ENCODE measurements at regions not wholly inside any gene's neighbourhood (a gene's known extent, or its start where the extent isn't known, plus 50 kb on each side); places are given as distances from the start of the nearest gene placed in this dataset.

GRCh38 chr13:71096421-71096820 lies 770.6 kb downstream of the DACH1 start:
- no peak for TF ChIP-seq POLR2A (IDR thresholded peaks at IDR 0.05)
- no peak overlapping the region for H3K4me3 ChIP-seq
- H3K27me3 ChIP-seq: no peaks in the 10 kb centered on the region
- 70 to 94% (median 75%) methylated on average over 1 of the region's 1 CpG for WGBS, 4 donors
- H3K27ac ChIP-seq: no peak overlapping the region
- no peak for DNase-seq
- intact Hi-C loops (cut with DNase I): no loop called here
- H3K36me3 ChIP-seq (replicated peaks in 1 of 2): no peaks in the 10 kb centered on the region
- H3K4me1 ChIP-seq (replicated peaks in 1 of 2): no peaks in the 10 kb centered on the region
- no peaks in the 10 kb centered on the region for H3K9me3 ChIP-seq (replicated peaks in 1 of 3)

DNA sequence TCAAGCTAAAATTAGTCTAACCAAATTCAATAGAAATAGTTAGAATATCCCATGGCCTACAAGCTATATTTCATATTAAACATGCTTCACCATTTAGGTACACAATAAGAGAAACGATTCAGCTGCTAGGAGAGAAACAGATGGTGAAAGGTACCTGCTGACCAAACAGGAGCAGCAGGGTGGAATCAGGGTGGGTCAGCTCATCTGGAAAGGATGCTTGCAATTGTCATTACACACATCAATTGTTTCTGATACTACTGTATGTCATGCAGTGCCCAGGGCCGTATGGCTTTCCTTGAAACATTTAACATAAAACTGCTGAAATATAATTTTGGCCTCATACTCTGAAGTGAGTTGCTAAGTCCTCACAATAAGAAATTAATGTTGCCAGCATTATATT lies 776.0 kb downstream of the DACH1 start:
- Histone ChIP-seq H3K27me3 (no peaks in the 10 kb centered on the region), H3K4me1 (replicated peaks in 1 of 2) (no peaks in the 10 kb centered on the region), H3K27ac (no peak overlapping the region), H3K4me3 (no peak overlapping the region), H3K9me3 (replicated peaks in 1 of 3) (no peaks in the 10 kb centered on the region), H3K36me3 (replicated peaks in 1 of 2) (no peaks in the 10 kb centered on the region)
- intact Hi-C loops (cut with DNase I): no loop called here
- DNase-seq: no peak
- no peak for TF ChIP-seq POLR2A (IDR thresholded peaks at IDR 0.05)
- TF ChIP-seq, protein P1, sequence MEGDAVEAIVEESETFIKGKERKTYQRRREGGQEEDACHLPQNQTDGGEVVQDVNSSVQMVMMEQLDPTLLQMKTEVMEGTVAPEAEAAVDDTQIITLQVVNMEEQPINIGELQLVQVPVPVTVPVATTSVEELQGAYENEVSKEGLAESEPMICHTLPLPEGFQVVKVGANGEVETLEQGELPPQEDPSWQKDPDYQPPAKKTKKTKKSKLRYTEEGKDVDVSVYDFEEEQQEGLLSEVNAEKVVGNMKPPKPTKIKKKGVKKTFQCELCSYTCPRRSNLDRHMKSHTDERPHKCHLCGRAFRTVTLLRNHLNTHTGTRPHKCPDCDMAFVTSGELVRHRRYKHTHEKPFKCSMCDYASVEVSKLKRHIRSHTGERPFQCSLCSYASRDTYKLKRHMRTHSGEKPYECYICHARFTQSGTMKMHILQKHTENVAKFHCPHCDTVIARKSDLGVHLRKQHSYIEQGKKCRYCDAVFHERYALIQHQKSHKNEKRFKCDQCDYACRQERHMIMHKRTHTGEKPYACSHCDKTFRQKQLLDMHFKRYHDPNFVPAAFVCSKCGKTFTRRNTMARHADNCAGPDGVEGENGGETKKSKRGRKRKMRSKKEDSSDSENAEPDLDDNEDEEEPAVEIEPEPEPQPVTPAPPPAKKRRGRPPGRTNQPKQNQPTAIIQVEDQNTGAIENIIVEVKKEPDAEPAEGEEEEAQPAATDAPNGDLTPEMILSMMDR (IDR thresholded peaks at IDR 0.05): no peak
- WGBS, 4 donors: 67 to 88% (median 74%) methylated on average over 2 of the region's 2 CpGs

DNA sequence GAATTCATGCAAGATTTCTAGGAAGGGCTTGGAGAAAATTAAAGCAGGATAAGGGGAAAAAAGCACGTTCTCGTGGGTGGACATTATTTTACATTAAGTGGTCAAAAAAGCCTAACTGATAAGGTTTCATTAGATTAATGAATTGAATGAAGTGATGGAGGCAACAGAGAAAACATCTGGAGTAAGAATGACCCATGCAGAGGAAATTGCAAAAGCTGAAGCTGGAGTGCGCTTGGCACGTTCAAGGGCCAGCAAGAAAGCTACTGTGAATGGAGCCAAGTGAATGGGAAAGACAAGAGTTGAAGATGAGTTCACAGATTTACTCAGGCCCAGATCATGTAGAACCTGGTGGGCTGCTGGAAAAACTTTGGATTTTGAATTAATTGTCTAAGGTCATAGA lies 777.9 kb downstream of the DACH1 start:
- Histone ChIP-seq H3K4me1 (replicated peaks in 1 of 2) (no peaks in the 10 kb centered on the region), H3K36me3 (replicated peaks in 1 of 2) (no peaks in the 10 kb centered on the region), H3K9me3 (replicated peaks in 1 of 3) (no peaks in the 10 kb centered on the region), H3K27ac (no peak overlapping the region), H3K27me3 (no peaks in the 10 kb centered on the region), H3K4me3 (no peak overlapping the region)
- DNase-seq: no peak
- intact Hi-C loops (cut with DNase I): no loop called here
- WGBS, 4 donors: 65 to 82% (median 74%) methylated on average over 4 of the region's 4 CpGs
- no peak for TF ChIP-seq POLR2A (IDR thresholded peaks at IDR 0.05)
- TF ChIP-seq, protein P1 (IDR thresholded peaks at IDR 0.05): no peak

GRCh38 chr13:71087432-71087831 lies 779.6 kb downstream of the DACH1 start:
- no peaks in the 10 kb centered on the region for H3K36me3 ChIP-seq (replicated peaks in 1 of 2)
- H3K9me3 ChIP-seq (replicated peaks in 1 of 3): no peaks in the 10 kb centered on the region
- intact Hi-C loops (cut with DNase I): no loop called here
- H3K27me3 ChIP-seq: no peaks in the 10 kb centered on the region
- no peak overlapping the region for H3K27ac ChIP-seq
- DNase-seq: no peak
- TF ChIP-seq, protein P1 (IDR thresholded peaks at IDR 0.05): no peak
- TF ChIP-seq POLR2A (IDR thresholded peaks at IDR 0.05): no peak
- 91 to 96% (median 94%) methylated on average over 13 to 16 of the region's 16 CpGs for WGBS, 4 donors
- H3K4me1 ChIP-seq (replicated peaks in 1 of 2): no peaks in the 10 kb centered on the region
- H3K4me3 ChIP-seq: no peak overlapping the region

GRCh38 chr13:71087006-71087405 lies 780.0 kb downstream of the DACH1 start:
- intact Hi-C loops (cut with DNase I): no loop called here
- H3K4me3 ChIP-seq: no peak overlapping the region
- no peaks in the 10 kb centered on the region for H3K4me1 ChIP-seq (replicated peaks in 1 of 2)
- no peak for TF ChIP-seq POLR2A (IDR thresholded peaks at IDR 0.05)
- TF ChIP-seq, protein P1 (IDR thresholded peaks at IDR 0.05): no peak
- no peaks in the 10 kb centered on the region for H3K9me3 ChIP-seq (replicated peaks in 1 of 3)
- no peak overlapping the region for H3K27ac ChIP-seq
- no peaks in the 10 kb centered on the region for H3K36me3 ChIP-seq (replicated peaks in 1 of 2)
- no peak for DNase-seq
- WGBS, 4 donors: 63 to 81% (median 76%) methylated on average over 2 of the region's 2 CpGs
- H3K27me3 ChIP-seq: no peaks in the 10 kb centered on the region
